ENCODE measurements at regions not wholly inside any gene's neighbourhood (a gene's known extent, or its start where the extent isn't known, plus 50 kb on each side); places are given as distances from the start of the nearest gene placed in this dataset.

DNA sequence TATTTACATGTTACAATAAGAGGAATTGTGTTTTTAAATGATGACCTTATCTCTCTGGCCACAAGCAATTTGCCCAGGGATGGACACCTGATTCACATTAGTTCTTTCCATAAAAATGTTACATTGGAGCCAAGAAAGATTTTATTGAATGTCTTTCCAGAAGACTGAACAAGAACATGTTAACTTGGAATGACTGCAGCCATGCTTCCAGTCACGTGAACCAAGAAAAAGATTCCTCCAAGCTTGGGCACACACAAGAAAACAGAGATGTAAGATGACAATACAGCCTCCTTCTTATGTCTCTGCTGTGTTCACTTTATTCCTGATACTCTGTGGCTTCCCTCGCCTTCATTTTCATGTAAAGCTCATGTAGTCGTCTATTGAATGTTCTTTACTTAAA, 737.6 kb downstream of the TRIML1 start:
- TF ChIP-seq, protein P1, sequence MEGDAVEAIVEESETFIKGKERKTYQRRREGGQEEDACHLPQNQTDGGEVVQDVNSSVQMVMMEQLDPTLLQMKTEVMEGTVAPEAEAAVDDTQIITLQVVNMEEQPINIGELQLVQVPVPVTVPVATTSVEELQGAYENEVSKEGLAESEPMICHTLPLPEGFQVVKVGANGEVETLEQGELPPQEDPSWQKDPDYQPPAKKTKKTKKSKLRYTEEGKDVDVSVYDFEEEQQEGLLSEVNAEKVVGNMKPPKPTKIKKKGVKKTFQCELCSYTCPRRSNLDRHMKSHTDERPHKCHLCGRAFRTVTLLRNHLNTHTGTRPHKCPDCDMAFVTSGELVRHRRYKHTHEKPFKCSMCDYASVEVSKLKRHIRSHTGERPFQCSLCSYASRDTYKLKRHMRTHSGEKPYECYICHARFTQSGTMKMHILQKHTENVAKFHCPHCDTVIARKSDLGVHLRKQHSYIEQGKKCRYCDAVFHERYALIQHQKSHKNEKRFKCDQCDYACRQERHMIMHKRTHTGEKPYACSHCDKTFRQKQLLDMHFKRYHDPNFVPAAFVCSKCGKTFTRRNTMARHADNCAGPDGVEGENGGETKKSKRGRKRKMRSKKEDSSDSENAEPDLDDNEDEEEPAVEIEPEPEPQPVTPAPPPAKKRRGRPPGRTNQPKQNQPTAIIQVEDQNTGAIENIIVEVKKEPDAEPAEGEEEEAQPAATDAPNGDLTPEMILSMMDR (IDR thresholded peaks at IDR 0.05): no peak
- TF ChIP-seq POLR2A (IDR thresholded peaks at IDR 0.05): no peak

Data from thyroid gland (tissue), 4 donors.